PC-3 (cell line): ENCODE measurements at regions not wholly inside any gene's neighbourhood (a gene's known extent, or its start where the extent isn't known, plus 50 kb on each side); places are given as distances from the start of the nearest gene placed in this dataset.

ENCODE experiments used
- ATAC-seq: fragments of 200-7000 bp; cut with Tn5 transposase; 2 replicates; pipeline ENCODE4 v1.9.1; 2020; ENCODE audit warnings: mild to moderate bottlenecking, moderate library complexity
- BruUV-seq: library from RNA; stranded (reverse); fragments of 400-500 nt; replicated peaks from 2 replicates; lab custom pipeline; 2021; lab: Mats Ljungman, UMichigan
- CTCF ChIA-PET: fragments of 300-600 bp; sonication (Branson Sonifier 250); formaldehyde crosslinking; loops from one replicate; lab custom pipeline; 2022; ENCODE audit warnings: antibody characterized with exemption; lab: Charles Lee
- POLR2A ChIA-PET: fragments of 300-600 bp; sonication (Branson Sonifier 250); formaldehyde crosslinking; loops from one replicate; lab custom pipeline; 2022; ENCODE audit warnings: antibody characterized with exemption; ENCODE audit not compliant: unreplicated experiment; lab: Charles Lee
- DNase-seq: peaks from one replicate; pipeline ENCODE4 v3.0.0-alpha.2; 2015
- H2AFZ ChIP-seq: fragments of 300-600 bp; sonication (generic); 2 replicates; pipeline ENCODE4 v1.6.0; 2016; ENCODE audit warnings: antibody characterized with exemption, low read length
- H3F3A ChIP-seq: fragments of 300-600 bp; sonication (generic); one replicate; pipeline ENCODE4 v1.6.0; 2017; ENCODE audit warnings: antibody characterized with exemption, low read length, control low read depth, mild to moderate bottlenecking; ENCODE audit not compliant: unreplicated experiment
- H3K27ac ChIP-seq: fragments of 300-600 bp; sonication (generic); 2 replicates; pipeline ENCODE4 v1.5.1; 2016; ENCODE audit warnings: mild to moderate bottlenecking, low read length
- H3K27me3 ChIP-seq: fragments of 300-600 bp; sonication (generic); 2 replicates; pipeline ENCODE4 v1.6.1; 2016; ENCODE audit warnings: low read length, mixed read lengths
- H3K36me3 ChIP-seq: fragments of 300-600 bp; sonication (generic); 2 replicates; pipeline ENCODE4 v1.6.1; 2016; ENCODE audit warnings: low read depth, mixed run types, low read length, mixed read lengths
- H3K4me1 ChIP-seq: fragments of 300-600 bp; sonication (generic); 2 replicates; pipeline ENCODE4 v1.5.1; 2016; ENCODE audit warnings: low read length; ENCODE audit not compliant: insufficient read depth
- H3K4me2 ChIP-seq: fragments of 300-600 bp; sonication (generic); 2 replicates; pipeline ENCODE4 v1.6.0; 2016; ENCODE audit warnings: low read length
- H3K4me3 ChIP-seq: fragments of 300-600 bp; sonication (generic); 2 replicates; pipeline ENCODE4 v1.5.1; 2016; ENCODE audit warnings: mild to moderate bottlenecking, low read length, mixed read lengths
- H3K79me2 ChIP-seq: fragments of 300-600 bp; sonication (generic); 2 replicates; pipeline ENCODE4 v1.6.1; 2017; ENCODE audit warnings: low read length, mixed read lengths
- H3K9ac ChIP-seq: fragments of 300-600 bp; sonication (generic); 2 replicates; pipeline ENCODE4 v1.6.0; 2016; ENCODE audit warnings: mild to moderate bottlenecking, low read length
- H3K9me2 ChIP-seq: fragments of 300-600 bp; sonication (generic); replicated peaks from 2 replicates; pipeline ENCODE4 v1.6.1; 2016; ENCODE audit warnings: mixed run types, low read length, mixed read lengths
- H3K9me3 ChIP-seq: fragments of 300-600 bp; sonication (generic); 2 replicates; pipeline ENCODE4 v1.6.1; 2016; ENCODE audit warnings: low read length, mixed read lengths
- H4K20me1 ChIP-seq: fragments of 300-600 bp; sonication (generic); 2 replicates; pipeline ENCODE4 v1.6.1; 2016; ENCODE audit warnings: low read length, mixed read lengths
- EZH2 ChIP-seq: fragments of 300-600 bp; sonication (generic); IDR thresholded peaks from one replicate; pipeline ENCODE4 v1.6.1; 2017; ENCODE audit warnings: antibody characterized with exemption, mild to moderate bottlenecking, low read length; ENCODE audit not compliant: unreplicated experiment
- EZH2phosphoT487 ChIP-seq: fragments of 300-600 bp; sonication (generic); IDR thresholded peaks from 2 replicates; pipeline ENCODE4 v1.6.1; 2018; ENCODE audit warnings: mild to moderate bottlenecking, antibody characterized with exemption, low read length, borderline replicate concordance
- intact Hi-C: fragments of 100-400 bp; cut with micrococcal nuclease; formaldehyde crosslinking; loops from 2 replicates; pipeline ENCODE4 v1.9.0; 2023
- TF ChIP-seq, protein P1 (sequence below): fragments of 300-600 bp; sonication (generic); conservative IDR thresholded peaks from 2 replicates; pipeline ENCODE4 v1.5.1; 2017; ENCODE audit warnings: antibody characterized with exemption, low read depth, mild to moderate bottlenecking, low read length

DNA sequence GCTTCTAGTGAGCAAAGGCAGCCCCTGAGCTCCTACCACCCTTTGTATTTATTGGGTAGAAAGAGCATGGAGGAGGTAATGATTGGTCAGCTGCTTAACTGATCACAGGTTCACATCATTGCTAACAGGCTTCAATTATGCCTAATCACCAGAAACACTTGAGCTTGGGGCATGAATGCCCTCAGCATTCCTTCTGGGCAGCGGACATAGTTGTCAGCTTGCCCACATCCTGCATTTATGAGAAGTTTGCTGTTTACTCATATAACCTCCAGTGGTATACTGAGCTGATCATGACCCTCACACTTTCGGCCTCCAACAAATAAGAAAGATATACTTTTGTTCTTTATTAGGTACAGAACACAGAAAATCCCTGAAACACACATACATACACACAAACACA, 140.3 kb upstream of the ODAD2 start:
- no TSS peak for BruUV-seq
- peak; percentile 74 for DNase-seq
- Histone ChIP-seq H3K9ac (no peak overlapping the region), H3K36me3 (peaks cover 4% of the 10 kb centered on the region; the same call in 1 of the 2 replicates), H3K27me3 (no peaks in the 10 kb centered on the region), H3K9me2 (no peaks in the 10 kb centered on the region), H3K4me1 (peaks cover 24% of the 10 kb centered on the region), H3F3A (no peaks in the 10 kb centered on the region), H3K27ac (no peak overlapping the region), H3K79me2 (no peaks in the 10 kb centered on the region), H3K4me3 (no peak overlapping the region), H4K20me1 (no peaks in the 10 kb centered on the region), H3K4me2 (peak overlapping the region; percentile 27), H2AFZ (no peak overlapping the region), H3K9me3 (no peaks in the 10 kb centered on the region)
- POLR2A ChIA-PET = no interaction called here
- no peak for TF ChIP-seq EZH2phosphoT487
- no peak for TF ChIP-seq EZH2
- ATAC-seq = peak; percentile 72
- CTCF ChIA-PET = interaction anchor here (0.7 kb wide), 1 partner anchor 37 kb away, joined by 3 read pairs; no protein-coding TSS in a partner anchor
- intact Hi-C loops = loop anchor here (5.0 kb wide), 3 partner anchors 38 to 397 kb away; no protein-coding TSS in a partner anchor

DNA sequence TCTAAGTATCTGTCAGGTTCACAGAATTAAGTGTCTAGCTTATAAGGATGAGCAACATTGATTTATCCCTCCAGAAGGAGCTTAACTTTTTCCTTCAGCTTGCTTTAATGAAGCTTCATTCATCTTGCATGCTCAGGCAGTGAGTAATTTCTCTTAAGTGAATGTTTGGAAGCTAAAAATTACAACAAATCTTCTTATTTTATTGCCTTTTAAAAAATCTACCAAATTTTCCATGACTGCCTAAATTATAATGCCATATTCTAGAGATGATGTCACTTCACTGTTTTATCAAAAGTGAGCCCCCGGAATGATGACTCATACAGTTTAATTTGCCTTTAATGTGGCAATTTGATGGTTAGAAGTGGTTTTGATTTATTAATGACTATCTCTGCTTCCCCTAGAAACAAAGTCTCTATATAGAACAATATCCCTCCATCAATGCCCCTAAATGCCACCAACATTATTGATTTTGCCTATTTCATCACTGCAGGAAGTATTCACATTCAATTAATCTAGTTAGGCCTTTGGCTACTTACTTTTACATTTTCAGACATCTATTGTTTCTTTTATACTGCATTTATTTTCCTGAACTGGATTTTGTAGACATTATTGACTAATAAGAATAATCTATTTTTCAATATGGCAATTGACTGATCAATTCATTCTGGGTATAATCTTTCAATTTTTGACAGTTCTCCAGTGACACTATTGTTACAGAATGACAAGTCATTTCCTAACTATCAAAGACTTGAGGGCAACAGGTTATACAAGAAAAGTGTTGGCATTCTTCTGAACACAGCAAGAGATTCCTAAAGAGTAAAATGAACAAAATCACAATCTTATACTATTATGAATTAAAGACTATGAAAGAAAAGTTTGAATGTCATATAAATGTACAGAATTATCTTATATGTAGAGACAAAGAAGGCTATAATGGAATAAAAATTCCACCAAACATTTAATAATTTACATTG, 139.3 kb upstream of the ODAD2 start:
- Histone ChIP-seq H3K27me3 (no peaks in the 10 kb centered on the region), H3K4me3 (no peak overlapping the region), H4K20me1 (no peaks in the 10 kb centered on the region), H3K9ac (no peak overlapping the region), H3K4me1 (peaks cover 24% of the 10 kb centered on the region), H3K27ac (peak overlapping the region; percentile 12; the same call in 1 of the 2 replicates), H3K36me3 (peaks cover 4% of the 10 kb centered on the region; the same call in 1 of the 2 replicates), H3K79me2 (no peaks in the 10 kb centered on the region), H3F3A (no peaks in the 10 kb centered on the region), H3K9me2 (no peaks in the 10 kb centered on the region), H3K9me3 (no peaks in the 10 kb centered on the region), H2AFZ (no peak overlapping the region), H3K4me2 (peak overlapping the region; percentile 27; the same call in 1 of the 2 replicates)
- TSS peak; percentile 71 for BruUV-seq
- ChIA-PET CTCF (interaction anchor here (0.6 to 1.1 kb wide), 2 partner anchors 62 to 103 kb away, joined by 4 to 5 read pairs; no protein-coding TSS in a partner anchor), POLR2A (no interaction called here)
- TF ChIP-seq, protein P1, sequence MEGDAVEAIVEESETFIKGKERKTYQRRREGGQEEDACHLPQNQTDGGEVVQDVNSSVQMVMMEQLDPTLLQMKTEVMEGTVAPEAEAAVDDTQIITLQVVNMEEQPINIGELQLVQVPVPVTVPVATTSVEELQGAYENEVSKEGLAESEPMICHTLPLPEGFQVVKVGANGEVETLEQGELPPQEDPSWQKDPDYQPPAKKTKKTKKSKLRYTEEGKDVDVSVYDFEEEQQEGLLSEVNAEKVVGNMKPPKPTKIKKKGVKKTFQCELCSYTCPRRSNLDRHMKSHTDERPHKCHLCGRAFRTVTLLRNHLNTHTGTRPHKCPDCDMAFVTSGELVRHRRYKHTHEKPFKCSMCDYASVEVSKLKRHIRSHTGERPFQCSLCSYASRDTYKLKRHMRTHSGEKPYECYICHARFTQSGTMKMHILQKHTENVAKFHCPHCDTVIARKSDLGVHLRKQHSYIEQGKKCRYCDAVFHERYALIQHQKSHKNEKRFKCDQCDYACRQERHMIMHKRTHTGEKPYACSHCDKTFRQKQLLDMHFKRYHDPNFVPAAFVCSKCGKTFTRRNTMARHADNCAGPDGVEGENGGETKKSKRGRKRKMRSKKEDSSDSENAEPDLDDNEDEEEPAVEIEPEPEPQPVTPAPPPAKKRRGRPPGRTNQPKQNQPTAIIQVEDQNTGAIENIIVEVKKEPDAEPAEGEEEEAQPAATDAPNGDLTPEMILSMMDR = no peak
- TF ChIP-seq EZH2 (no peak), EZH2phosphoT487 (no peak)
- intact Hi-C loops = loop anchor here (1.0 to 5.0 kb wide), 4 partner anchors 39 to 396 kb away; no protein-coding TSS in a partner anchor
- ATAC-seq = peak; percentile 58
- peak; percentile 55 for DNase-seq

DNA sequence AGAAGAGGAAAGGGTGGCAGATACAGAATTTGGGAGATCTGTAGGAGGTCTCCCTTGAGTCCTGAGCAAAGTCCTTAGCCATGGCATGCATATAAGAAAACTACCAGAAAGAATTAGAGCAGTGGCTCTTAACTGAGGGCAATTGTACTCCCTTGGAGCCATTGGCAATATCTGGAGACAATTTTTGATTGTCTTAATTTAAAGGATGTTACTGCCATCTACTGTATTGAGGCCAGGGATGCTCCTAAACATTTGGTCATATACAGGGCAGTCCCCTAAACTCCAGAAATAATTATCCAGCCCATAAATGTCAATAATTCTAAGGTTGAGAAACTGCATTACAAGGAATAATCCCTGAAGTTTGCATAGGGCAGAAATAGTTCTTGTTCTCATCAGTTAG, 136.4 kb upstream of the ODAD2 start:
- intact Hi-C loops = loop anchor here (1.0 to 5.0 kb wide), 5 partner anchors 42 to 393 kb away; no protein-coding TSS in a partner anchor

More for the DNA sequence above, 136.4 kb upstream of the ODAD2 start:
- H3K4me3 ChIP-seq = no peak overlapping the region
- no peaks in the 10 kb centered on the region for H3F3A ChIP-seq
- ChIA-PET POLR2A (no interaction called here), CTCF (no interaction called here)
- TF ChIP-seq, protein P1 = peak; percentile 46
- no peak for TF ChIP-seq EZH2phosphoT487
- no peak overlapping the region for H3K9ac ChIP-seq
- H3K4me1 ChIP-seq = peaks cover 34% of the 10 kb centered on the region
- no peaks in the 10 kb centered on the region for H3K79me2 ChIP-seq
- no peaks in the 10 kb centered on the region for H4K20me1 ChIP-seq
- BruUV-seq = no TSS peak
- no peak overlapping the region for H3K4me2 ChIP-seq
- ATAC-seq (peak; percentile 51), DNase-seq (peak; percentile 33)
- no peaks in the 10 kb centered on the region for H3K9me3 ChIP-seq
- H3K27me3 ChIP-seq = no peaks in the 10 kb centered on the region
- no peak overlapping the region for H2AFZ ChIP-seq
- no peaks in the 10 kb centered on the region for H3K9me2 ChIP-seq
- H3K36me3 ChIP-seq = peaks cover 4% of the 10 kb centered on the region; the same call in 1 of the 2 replicates
- no peak overlapping the region for H3K27ac ChIP-seq
